Uterus (tissue), 3 donors: ENCODE measurements at regions not wholly inside any gene's neighbourhood (a gene's known extent, or its start where the extent isn't known, plus 50 kb on each side); places are given as distances from the start of the nearest gene placed in this dataset.

Experiments used
- DNase-seq, 2 donors: peaks; one replicate each; pipeline ENCODE4 v3.0.0-alpha.2; 2019 to 2020
- H3K27ac ChIP-seq, 2 donors: fragments of 200-600 bp; sonication (generic); 1 replicate in 1 of 2; 2 replicates in 1 of 2; pipeline ENCODE4 v1.5.1; 2016 to 2018
- H3K27me3 ChIP-seq, 2 donors: fragments of 200-600 bp; sonication (generic); one replicate each; pipeline ENCODE4 v1.5.1; 2018 to 2019; ENCODE audit warnings: control low read depth in 1 of 2
- H3K36me3 ChIP-seq, 2 donors: fragments of 200-600 bp; sonication (generic); one replicate each; pipeline ENCODE4 v1.5.1; 2019; ENCODE audit warnings: control low read depth in 1 of 2
- H3K4me1 ChIP-seq, 2 donors: fragments of 200-600 bp; sonication (generic); one replicate each; pipeline ENCODE4 v1.5.1; 2018 to 2019; ENCODE audit warnings: control low read depth in 1 of 2
- H3K4me3 ChIP-seq, 2 donors: fragments of 200-600 bp; sonication (generic); 1 replicate in 1 of 2; 2 replicates in 1 of 2; pipeline ENCODE4 v1.5.1; 2018 to 2019; ENCODE audit warnings: mild to moderate bottlenecking in 1 of 2
- H3K9me3 ChIP-seq, 2 donors: fragments of 200-600 bp; sonication (generic); one replicate each; pipeline ENCODE4 v1.5.1; 2019; ENCODE audit warnings: control low read depth in 1 of 2
- POLR2A ChIP-seq, 2 donors: fragments of 450-650 bp; IDR thresholded peaks; one replicate each; pipeline ENCODE4 v1.6.1; 2016; ENCODE audit warnings: antibody characterized with exemption in 2 of 2, mild to moderate bottlenecking in 1 of 2, moderate library complexity in 1 of 2
- intact Hi-C: fragments of 100-400 bp; cut with DNase I; formaldehyde crosslinking; loops from one replicate; pipeline ENCODE4 v1.15.1; 2023; ENCODE audit warnings: low total_unique reads
- TF ChIP-seq, protein P1 (sequence below), 4 experiments: fragments of 200-600 bp in 2 of 4; fragments of 450-650 bp in 2 of 4; sonication (generic) in 2 of 4; IDR thresholded peaks; one replicate each; pipeline ENCODE4 v1.5.1; 2016 to 2019; ENCODE audit warnings: antibody characterized with exemption in 4 of 4, mild to moderate bottlenecking in 2 of 4, moderate library complexity in 1 of 4
- donor health status: DM: yes; HTN: yes; CAD: no.

DNA sequence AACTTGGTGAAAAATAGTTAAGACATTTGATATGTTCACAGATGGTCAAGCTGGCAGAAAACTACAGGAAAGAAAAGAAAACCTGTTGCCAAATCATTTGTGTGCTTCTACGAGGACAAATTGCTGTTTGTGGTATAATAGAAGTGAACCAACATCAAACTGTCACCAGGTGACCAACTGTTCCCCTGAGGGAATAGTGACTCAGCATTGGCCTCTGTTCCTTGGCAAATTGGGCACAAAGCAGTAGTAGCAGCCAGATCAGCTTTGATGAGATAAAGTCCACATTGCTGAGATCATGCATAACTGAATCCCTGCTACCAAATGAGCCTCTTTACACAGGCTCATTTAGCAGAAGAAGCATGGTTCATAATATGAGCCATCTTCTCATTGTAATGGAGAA is 103.5 kb downstream of the POSTN start:
- Histone ChIP-seq H3K36me3 (no peaks in the 10 kb centered on the region), H3K4me3 (no peak overlapping the region), H3K27me3 (no peaks in the 10 kb centered on the region), H3K27ac (no peak overlapping the region), H3K9me3 (no peaks in the 10 kb centered on the region), H3K4me1 (no peaks in the 10 kb centered on the region)
- no peak for DNase-seq
- intact Hi-C loops, result no loop called here
- TF ChIP-seq, protein P1, sequence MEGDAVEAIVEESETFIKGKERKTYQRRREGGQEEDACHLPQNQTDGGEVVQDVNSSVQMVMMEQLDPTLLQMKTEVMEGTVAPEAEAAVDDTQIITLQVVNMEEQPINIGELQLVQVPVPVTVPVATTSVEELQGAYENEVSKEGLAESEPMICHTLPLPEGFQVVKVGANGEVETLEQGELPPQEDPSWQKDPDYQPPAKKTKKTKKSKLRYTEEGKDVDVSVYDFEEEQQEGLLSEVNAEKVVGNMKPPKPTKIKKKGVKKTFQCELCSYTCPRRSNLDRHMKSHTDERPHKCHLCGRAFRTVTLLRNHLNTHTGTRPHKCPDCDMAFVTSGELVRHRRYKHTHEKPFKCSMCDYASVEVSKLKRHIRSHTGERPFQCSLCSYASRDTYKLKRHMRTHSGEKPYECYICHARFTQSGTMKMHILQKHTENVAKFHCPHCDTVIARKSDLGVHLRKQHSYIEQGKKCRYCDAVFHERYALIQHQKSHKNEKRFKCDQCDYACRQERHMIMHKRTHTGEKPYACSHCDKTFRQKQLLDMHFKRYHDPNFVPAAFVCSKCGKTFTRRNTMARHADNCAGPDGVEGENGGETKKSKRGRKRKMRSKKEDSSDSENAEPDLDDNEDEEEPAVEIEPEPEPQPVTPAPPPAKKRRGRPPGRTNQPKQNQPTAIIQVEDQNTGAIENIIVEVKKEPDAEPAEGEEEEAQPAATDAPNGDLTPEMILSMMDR (IDR thresholded peaks at IDR 0.05), result no peak
- no peak for TF ChIP-seq POLR2A (IDR thresholded peaks at IDR 0.05)

DNA sequence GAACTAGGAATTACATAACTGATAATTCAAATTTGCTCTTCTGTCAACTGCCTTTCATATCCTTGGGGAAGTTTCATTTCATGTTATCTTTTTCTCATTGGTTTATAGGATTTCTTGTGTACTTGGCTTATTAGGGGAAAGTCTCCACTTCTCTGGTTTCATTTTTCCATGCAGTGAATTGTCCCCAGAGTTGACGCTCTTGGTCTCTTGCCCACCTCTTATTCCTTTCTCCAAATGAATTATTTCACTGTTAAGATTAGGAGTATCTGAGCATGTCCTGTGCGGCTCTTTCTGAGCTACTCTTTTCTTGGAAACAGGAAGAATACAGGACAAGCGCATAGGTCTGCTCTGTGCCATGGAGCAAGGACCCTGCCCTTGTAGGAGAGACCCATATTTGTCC is 104.8 kb downstream of the POSTN start:
- Histone ChIP-seq H3K4me3 (no peak overlapping the region), H3K9me3 (no peaks in the 10 kb centered on the region), H3K27ac (peak overlapping the region; percentile 54 to 61), H3K4me1 (no peaks in the 10 kb centered on the region), H3K27me3 (no peaks in the 10 kb centered on the region), H3K36me3 (no peaks in the 10 kb centered on the region)
- intact Hi-C loops, result no loop called here
- TF ChIP-seq, protein P1 (IDR thresholded peaks at IDR 0.05), result no peak
- no peak for TF ChIP-seq POLR2A (IDR thresholded peaks at IDR 0.05)
- no peak for DNase-seq

DNA sequence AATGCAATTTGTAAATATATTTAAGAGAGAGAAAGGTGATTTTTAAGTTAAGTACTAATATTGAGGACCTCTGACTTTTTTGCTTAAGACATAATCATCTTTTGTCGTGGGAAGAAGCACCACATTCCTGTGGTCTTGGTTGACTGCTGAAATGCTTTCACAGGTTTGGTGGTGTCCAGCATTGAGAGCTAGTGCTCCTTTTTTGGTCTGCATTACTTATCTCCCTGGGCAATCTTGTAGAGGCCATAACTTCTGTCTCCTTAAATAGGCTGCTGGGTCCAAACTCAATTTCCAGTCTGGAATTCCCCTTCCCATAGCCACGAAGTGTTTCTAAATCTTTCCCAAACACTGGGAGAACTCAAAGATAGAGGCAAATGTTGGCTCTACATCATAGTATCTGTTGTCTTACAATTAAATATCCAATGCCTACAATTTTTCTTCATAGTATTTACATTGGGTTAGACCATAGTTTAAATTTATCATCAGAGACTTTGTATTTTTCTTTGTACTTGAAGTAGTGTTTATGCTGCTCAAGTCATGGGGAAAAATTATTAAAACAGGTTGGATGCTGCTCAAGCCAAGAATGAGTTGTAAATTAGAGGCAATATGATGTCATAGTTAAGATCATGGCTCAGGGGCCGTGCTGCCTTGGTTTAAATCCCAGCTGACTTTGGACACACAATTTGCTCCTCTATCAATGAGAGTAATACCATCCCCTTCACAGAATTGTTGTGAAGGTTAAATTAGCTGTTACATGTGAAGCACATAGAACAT is 105.6 kb downstream of the POSTN start:
- DNase-seq, result no peak
- H3K27ac ChIP-seq, result peak overlapping the region; percentile 54 to 61
- no peaks in the 10 kb centered on the region for H3K27me3 ChIP-seq
- H3K9me3 ChIP-seq, result no peaks in the 10 kb centered on the region
- intact Hi-C loops, result no loop called here
- H3K4me1 ChIP-seq, result no peaks in the 10 kb centered on the region
- H3K4me3 ChIP-seq, result no peak overlapping the region
- TF ChIP-seq, protein P1 (IDR thresholded peaks at IDR 0.05), result no peak
- no peak for TF ChIP-seq POLR2A (IDR thresholded peaks at IDR 0.05)
- H3K36me3 ChIP-seq, result no peaks in the 10 kb centered on the region

DNA sequence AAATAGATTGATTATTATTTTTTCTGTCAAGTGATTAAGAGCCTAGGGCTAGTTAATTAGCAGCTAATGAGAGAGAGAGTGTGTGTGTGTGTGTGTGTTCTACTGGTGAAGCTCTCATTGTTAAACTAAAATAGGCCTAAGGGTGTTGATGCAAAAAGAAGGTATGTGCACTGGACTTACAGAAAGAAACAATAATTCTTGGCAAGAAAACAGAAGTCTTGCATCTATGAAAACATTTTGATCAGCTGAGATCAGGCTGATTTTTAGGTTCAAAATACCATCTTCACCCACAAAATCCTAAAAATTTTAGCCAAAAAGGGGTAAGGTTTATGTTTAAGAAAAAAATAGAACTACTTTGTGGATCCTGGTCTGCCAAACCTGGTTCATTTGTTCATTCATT is 106.5 kb downstream of the POSTN start:
- Histone ChIP-seq H3K27ac (no peak overlapping the region), H3K9me3 (no peaks in the 10 kb centered on the region), H3K27me3 (no peaks in the 10 kb centered on the region), H3K36me3 (no peaks in the 10 kb centered on the region), H3K4me3 (no peak overlapping the region), H3K4me1 (no peaks in the 10 kb centered on the region)
- TF ChIP-seq, protein P1 (IDR thresholded peaks at IDR 0.05), result no peak
- no peak for TF ChIP-seq POLR2A (IDR thresholded peaks at IDR 0.05)
- intact Hi-C loops, result no loop called here
- no peak for DNase-seq

DNA sequence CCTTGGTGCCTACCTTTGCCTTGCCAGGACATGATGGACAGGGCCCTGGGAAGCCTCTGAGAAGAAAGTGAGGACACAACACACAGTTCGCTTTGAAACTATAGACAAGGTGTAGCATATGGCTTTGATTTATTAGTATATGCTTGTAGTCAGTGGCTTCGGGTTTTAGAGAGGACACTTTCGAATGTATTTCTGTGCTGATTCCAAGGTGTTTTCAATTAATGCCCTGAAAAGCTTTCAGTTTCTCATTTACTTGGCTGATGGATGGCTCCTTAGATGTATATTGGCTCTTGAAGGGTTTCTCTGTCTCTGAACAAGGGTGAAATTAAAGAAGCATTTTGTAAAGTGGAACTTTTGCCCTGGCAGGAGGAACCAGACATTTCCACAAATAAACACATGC is 106.9 kb downstream of the POSTN start:
- Histone ChIP-seq H3K36me3 (no peaks in the 10 kb centered on the region), H3K4me1 (no peaks in the 10 kb centered on the region), H3K27me3 (no peaks in the 10 kb centered on the region), H3K4me3 (no peak overlapping the region), H3K9me3 (no peaks in the 10 kb centered on the region), H3K27ac (no peak overlapping the region)
- TF ChIP-seq POLR2A (IDR thresholded peaks at IDR 0.05), result no peak
- TF ChIP-seq, protein P1 (IDR thresholded peaks at IDR 0.05), result no peak
- no peak for DNase-seq
- intact Hi-C loops, result no loop called here
